Mesothelial cell of epicardium (in vitro differentiated cells): ENCODE measurements at regions not wholly inside any gene's neighbourhood (a gene's known extent, or its start where the extent isn't known, plus 50 kb on each side); places are given as distances from the start of the nearest gene placed in this dataset.
"Not testable (repeated sequence)": the region's sequence is repeated elsewhere in the genome, so short reads cannot be mapped to it uniquely, and the experiment has no call there.

Experiments
- DNase-seq, 2 experiments: peaks; one replicate each; pipeline ENCODE4 v3.0.0; 2021; ENCODE audit warnings: low spot score in 2 of 2; ENCODE audit not compliant: unreplicated experiment in 2 of 2
- H3K27ac Mint-ChIP-seq: 2 replicates; pipeline ENCODE4 v1.8.0; 2021; ENCODE audit warnings: mixed read lengths
- H3K27me3 Mint-ChIP-seq: 2 replicates; pipeline ENCODE4 v1.8.0; 2021; ENCODE audit warnings: low read depth, mixed read lengths
- H3K36me3 Mint-ChIP-seq: 2 replicates; pipeline ENCODE4 v1.8.0; 2021; ENCODE audit warnings: mixed read lengths
- H3K4me1 Mint-ChIP-seq: 2 replicates; pipeline ENCODE4 v1.8.0; 2021; ENCODE audit warnings: mixed read lengths
- H3K4me3 Mint-ChIP-seq: 2 replicates; pipeline ENCODE4 v1.8.0; 2021; ENCODE audit warnings: mild to moderate bottlenecking, moderate library complexity, mixed read lengths
- H3K9me3 Mint-ChIP-seq: 2 replicates; pipeline ENCODE4 v1.8.0; 2021; ENCODE audit warnings: mixed read lengths
- TF ChIP-seq, protein P1 (sequence below): fragments of 200-600 bp; sonication (generic); IDR thresholded peaks from one replicate; pipeline ENCODE4 v1.5.0; 2021; ENCODE audit warnings: antibody characterized with exemption; ENCODE audit not compliant: unreplicated experiment

DNA sequence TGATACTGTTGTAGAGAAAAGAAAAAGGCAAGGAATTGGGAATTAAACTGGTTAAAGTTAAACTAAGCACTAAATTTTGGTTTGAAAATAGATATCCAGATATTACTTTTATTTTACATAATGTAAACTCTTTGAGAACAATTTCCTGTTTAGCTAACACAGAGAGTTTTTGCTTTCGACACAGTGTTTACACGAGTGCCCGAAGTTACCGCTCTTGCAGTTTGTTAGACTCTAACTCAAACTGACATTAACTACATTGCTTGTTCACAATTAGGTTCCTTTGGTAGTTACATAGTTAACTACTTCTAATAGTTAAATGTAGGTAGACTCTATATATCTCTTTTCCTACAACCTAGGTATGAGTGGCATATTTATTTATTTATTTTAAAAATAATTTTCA lies 117.1 kb upstream of the CHD1 start:
- no peaks in the 10 kb centered on the region for H3K27me3 Mint-ChIP-seq
- H3K27ac Mint-ChIP-seq, result no peak overlapping the region
- peaks cover 16% of the 10 kb centered on the region for H3K9me3 Mint-ChIP-seq
- H3K36me3 Mint-ChIP-seq, result no peaks in the 10 kb centered on the region
- peaks cover 5% of the 10 kb centered on the region for H3K4me1 Mint-ChIP-seq
- TF ChIP-seq, protein P1, sequence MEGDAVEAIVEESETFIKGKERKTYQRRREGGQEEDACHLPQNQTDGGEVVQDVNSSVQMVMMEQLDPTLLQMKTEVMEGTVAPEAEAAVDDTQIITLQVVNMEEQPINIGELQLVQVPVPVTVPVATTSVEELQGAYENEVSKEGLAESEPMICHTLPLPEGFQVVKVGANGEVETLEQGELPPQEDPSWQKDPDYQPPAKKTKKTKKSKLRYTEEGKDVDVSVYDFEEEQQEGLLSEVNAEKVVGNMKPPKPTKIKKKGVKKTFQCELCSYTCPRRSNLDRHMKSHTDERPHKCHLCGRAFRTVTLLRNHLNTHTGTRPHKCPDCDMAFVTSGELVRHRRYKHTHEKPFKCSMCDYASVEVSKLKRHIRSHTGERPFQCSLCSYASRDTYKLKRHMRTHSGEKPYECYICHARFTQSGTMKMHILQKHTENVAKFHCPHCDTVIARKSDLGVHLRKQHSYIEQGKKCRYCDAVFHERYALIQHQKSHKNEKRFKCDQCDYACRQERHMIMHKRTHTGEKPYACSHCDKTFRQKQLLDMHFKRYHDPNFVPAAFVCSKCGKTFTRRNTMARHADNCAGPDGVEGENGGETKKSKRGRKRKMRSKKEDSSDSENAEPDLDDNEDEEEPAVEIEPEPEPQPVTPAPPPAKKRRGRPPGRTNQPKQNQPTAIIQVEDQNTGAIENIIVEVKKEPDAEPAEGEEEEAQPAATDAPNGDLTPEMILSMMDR, result no peak
- H3K4me3 Mint-ChIP-seq, result no peak overlapping the region
- no peak for DNase-seq

DNA sequence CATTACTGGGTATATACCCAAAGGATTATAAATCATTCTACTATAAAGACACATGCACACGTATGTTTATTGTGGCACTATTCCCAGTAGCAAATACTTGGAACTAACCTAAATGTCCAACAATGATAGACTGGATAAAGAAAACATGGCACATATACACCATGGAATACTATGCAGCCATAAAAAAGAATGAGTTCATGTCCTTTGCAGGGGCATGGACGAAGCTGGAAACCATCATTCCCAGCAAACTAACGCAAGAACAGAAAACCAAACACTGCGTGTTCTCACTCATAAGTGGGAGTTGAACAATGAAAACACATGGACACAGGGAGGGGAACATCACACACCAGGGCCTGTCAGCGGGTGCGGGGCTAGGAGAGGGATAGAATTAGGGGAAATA lies 114.5 kb upstream of the CHD1 start:
- DNase-seq, H3K4me1 Mint-ChIP-seq, H3K4me3 Mint-ChIP-seq, H3K36me3 Mint-ChIP-seq, H3K27me3 Mint-ChIP-seq, H3K27ac Mint-ChIP-seq: not testable (repeated sequence)
- peaks cover 30% of the 10 kb centered on the region for H3K9me3 Mint-ChIP-seq

DNA sequence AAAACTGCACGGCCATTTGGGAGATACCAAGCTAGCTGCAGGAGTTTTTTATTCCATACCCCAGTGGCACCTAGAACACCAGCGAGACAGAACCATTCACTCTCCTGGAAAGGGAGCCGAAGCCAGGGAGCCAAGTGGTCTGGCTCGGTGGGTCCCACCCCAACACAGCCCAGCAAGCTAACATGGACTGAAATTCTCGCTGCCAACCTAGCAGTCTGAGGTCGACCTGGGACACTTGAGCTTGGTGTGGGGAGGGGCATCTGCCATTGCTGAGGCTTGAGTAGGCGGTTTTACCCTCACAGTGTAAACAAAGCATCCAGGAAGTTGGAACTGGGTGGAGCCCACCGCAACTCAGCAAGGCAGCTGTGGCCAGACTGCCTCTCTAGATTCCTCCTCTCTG lies 108.9 kb upstream of the CHD1 start:
- no peak for DNase-seq
- no peaks in the 10 kb centered on the region for H3K36me3 Mint-ChIP-seq
- peaks cover 12% of the 10 kb centered on the region for H3K4me1 Mint-ChIP-seq
- no peak overlapping the region for H3K4me3 Mint-ChIP-seq
- no peaks in the 10 kb centered on the region for H3K27me3 Mint-ChIP-seq
- no peak overlapping the region for H3K27ac Mint-ChIP-seq
- TF ChIP-seq, protein P1, result no peak
- peaks cover 27% of the 10 kb centered on the region for H3K9me3 Mint-ChIP-seq

DNA sequence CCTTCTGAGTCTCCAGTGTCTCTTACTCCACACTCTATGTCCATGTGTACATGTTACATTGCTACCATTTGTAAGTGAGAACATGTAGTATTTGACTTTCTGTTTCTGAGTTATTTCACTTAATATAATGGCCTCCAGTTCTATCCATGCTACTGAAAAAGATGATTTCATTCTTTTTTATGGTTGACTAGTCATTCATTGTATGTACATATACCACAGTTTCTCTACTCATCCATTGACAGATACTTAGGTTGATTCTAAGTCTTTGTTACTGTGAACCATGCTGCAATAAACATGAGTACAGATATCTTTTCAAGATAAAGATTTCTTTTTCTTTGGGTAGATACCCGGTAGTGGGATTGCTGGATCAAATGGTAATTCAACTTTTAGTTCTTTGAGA lies 107.1 kb upstream of the CHD1 start:
- Mint-ChIP-seq H3K27me3 (no peaks in the 10 kb centered on the region), H3K4me3 (no peak overlapping the region), H3K36me3 (no peaks in the 10 kb centered on the region), H3K4me1 (peaks cover 16% of the 10 kb centered on the region), H3K9me3 (peaks cover 14% of the 10 kb centered on the region), H3K27ac (no peak overlapping the region)
- TF ChIP-seq, protein P1, result no peak
- DNase-seq, result no peak

DNA sequence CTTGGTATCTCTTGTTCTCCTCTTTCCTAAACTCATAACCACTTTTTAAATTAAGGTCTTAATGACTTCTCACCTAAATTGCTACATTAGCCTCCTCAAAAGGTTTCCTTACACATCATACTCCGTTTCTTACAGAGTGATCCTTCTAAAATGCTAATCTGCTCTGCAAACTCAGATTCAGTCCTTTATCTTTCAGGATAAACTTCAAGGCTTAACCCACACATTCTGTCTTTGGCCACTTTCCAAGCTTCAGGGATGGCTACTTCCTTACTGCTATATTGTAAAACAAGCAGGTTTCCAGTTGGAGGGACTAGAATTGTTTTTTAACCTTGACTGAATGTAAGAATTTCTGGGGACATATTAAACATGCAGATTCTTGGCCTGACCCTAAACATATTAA lies 105.5 kb upstream of the CHD1 start:
- TF ChIP-seq, protein P1, result no peak
- Mint-ChIP-seq H3K9me3 (peaks cover 8% of the 10 kb centered on the region), H3K27me3 (no peaks in the 10 kb centered on the region), H3K36me3 (no peaks in the 10 kb centered on the region), H3K27ac (no peak overlapping the region), H3K4me1 (peaks cover 16% of the 10 kb centered on the region), H3K4me3 (no peak overlapping the region)
- DNase-seq, result no peak

DNA sequence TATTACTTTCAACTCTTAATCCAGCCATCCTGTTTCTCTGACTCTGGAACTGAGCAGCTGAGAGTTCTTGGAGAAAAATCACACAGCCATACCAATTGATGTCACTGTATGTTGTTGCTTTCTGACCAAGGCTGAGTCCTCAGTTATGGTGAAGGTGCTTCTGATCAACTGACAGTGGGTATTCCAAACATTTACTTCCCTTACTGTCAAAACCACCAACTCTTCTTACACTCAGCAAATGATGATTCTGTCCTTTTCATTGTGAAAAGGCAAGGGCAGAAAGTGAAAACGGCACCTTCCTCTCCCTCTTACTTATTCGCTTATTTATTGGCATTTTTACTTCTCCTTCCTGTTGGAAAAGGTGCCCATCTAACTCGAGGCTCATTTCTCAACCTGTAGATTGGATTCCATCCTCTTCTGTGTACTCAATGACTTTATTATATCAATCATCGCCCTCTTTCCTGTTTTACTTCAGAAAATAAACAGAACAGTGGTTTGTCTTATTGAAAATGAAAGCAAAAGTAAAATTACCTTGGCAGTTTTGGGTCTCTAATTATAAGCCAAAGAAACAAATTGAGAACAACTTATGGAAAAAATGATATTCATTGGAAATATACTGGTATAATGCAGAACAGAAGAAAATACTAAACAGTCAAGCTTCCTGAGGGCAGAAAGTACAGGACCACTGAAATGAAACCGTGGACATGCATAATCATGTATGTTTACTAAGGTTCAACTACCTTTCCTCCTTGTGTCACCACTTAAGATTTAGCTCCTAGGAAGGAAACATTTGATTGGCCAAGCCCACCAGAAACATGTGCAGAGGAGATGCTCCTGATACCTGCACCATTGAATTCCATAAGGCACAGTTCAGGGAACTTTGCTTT lies 104.5 kb upstream of the CHD1 start:
- Mint-ChIP-seq H3K4me1 (peaks cover 19% of the 10 kb centered on the region), H3K36me3 (no peaks in the 10 kb centered on the region), H3K9me3 (no peaks in the 10 kb centered on the region), H3K4me3 (no peak overlapping the region), H3K27me3 (no peaks in the 10 kb centered on the region), H3K27ac (no peak overlapping the region)
- TF ChIP-seq, protein P1, result no peak
- DNase-seq, result no peak
